Mucosa of gallbladder (tissue), 1 donor: ENCODE measurements at regions not wholly inside any gene's neighbourhood (a gene's known extent, or its start where the extent isn't known, plus 50 kb on each side); places are given as distances from the start of the nearest gene placed in this dataset.
A peak's percentile ranks its signal among the peaks of the same experiment; 100 is the strongest.
"Not testable (repeated sequence)": the region's sequence is repeated elsewhere in the genome, so short reads cannot be mapped to it uniquely, and the experiment has no call there.

Experiments used
- DNase-seq: peaks from one replicate; pipeline ENCODE4 v3.0.0-alpha.2; 2020; ENCODE audit warnings: low spot score
- donor health status: DM: no; HTN: no; CAD: no.

DNA sequence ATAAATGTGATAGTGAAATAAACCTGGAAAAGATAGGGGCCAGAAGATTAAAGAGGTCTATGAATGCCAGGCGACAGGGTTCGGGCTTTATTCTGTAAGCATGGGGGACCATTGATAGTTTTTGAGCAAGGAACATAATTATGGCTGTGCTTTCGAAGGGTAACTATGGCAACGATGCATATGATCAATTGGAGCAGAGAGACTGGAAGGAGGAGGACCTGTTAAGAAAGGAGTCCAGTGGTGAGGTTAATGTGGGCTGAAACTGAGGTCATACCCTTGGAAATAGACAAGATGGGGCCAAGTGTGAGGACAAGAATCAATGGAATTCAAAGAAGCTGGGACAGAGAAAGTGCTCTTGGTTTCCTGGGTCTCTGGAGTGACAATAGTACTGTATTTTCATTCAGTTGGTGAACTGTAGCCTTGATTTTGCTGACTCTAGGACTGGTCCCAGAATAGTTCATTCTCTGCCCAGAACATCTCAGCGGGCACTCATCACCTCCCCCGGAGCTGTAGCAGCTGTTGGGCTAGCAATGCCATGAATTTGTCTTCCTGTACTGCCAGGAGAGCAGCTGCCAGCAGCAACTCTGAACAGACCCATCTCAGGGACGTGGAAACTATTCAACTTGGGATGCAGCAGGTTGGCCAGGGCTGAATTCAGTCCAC, 108.4 kb downstream of the SRGAP2 start:
- peak; percentile 47 for DNase-seq

DNA sequence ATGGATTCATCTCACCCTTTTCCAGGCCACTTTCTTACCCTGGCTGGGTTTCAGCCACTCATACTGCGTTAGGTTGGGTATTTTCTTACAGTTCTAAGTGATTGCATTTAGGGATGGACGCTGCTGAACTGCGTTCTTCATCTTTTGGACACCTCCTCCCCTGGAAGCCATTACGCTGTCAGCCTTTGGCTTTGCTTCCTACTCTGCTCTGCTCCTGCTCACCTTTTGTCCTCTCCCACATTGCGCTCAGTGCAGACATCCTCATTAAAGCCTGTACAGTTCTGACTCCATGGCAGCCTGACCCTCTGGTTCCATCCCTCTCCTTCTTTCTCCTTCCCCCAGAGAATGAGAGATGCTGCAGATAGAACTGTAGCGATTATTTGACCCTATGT, 108.9 kb downstream of the SRGAP2 start:
- not testable (repeated sequence) for DNase-seq

- not testable (repeated sequence) for DNase-seq
Observed at GRCh38 chr1:206314951-206315636, 111.8 kb downstream of the SRGAP2 start.

- not testable (repeated sequence) for DNase-seq
Observed at GRCh38 chr1:206316901-206317300, 113.6 kb downstream of the SRGAP2 start.

DNA sequence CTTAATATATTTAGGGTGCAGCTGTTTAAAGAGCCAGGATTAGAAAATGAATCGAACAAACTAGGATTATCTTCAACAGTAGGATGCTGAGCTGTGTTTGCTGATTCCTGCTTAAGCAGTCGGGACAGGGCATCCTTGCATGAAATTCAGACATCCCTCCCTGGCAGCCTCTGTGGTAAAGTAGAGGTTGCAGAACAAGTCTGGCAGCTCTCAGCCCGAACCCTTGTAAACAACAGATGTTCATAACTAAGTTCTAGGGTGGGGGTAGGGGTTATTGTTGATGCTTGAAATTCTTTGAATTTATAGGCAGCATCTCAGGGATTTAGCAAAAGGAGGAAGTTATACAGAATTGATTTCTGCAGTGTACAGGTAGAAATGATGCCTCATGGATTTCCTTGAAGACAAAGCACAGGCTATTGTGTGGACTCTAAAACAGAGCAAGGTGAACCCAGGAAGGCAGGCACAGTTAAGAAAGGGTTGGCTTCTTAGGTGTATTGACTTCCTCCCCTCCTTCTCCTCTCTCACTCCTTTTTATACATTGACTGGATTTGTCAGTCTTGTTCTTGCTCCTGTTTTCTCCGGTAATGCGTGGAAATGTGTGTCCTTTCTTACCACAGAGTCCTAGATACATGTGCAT, 114.7 kb downstream of the SRGAP2 start:
- not testable (repeated sequence) for DNase-seq

DNA sequence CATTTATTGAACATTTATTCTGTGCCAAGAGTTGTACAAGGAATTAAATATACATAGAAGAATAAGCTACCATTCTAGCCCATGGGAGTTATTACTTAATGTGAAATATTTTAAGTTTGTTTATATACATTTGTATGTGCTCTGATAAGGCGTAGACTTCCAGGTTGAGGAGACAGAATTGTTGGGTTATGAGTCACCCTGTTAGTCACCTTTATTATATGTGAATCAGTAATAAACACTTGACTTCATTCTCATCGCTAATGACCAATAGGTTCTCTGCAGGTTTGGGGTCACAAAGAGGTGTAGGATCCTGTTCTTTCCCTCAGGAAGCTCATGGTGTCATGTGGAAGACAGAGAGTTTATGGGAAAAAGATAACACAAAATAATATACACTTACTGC, 116.9 kb downstream of the SRGAP2 start:
- DNase-seq = not testable (repeated sequence)

GRCh38 chr1:206326159-206326939, 123.0 kb downstream of the SRGAP2 start:
- not testable (repeated sequence) for DNase-seq

DNA sequence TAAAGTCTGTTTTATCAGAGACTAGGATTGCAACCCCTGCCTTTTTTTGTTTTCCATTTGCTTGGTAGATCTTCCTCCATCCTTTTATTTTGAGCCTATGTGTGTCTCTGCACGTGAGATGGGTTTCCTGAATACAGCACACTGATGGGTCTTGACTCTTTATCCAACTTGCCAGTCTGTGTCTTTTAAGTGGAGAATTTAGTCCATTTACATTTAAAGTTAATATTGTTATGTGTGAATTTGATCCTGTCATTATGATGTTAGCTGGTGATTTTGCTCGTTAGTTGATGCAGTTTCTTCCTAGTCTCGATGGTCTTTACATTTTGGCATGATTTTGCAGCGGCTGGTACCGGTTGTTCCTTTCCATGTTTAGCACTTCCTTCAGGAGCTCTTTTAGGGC, 128.3 kb downstream of the SRGAP2 start:
- not testable (repeated sequence) for DNase-seq

DNA sequence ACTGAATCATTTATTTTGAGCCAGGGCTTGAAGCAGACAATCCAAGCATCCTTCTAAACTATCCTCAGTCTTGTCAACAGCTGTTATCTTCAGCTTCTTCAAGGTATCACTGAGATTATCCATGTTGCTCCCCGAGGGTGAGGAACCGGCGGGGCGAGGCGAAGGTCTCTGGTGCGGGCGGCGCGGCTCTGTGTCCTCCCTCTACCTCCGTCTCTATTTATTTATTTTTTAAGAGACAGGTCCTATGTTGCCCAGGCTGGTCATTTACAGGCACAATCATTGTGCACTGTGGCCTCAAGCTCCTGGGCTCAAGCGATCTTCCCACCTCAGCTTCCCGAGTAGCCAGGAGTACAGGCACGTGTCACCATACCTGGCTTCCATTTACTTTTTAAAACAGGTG, 130.0 kb downstream of the SRGAP2 start:
- DNase-seq = not testable (repeated sequence)

DNA sequence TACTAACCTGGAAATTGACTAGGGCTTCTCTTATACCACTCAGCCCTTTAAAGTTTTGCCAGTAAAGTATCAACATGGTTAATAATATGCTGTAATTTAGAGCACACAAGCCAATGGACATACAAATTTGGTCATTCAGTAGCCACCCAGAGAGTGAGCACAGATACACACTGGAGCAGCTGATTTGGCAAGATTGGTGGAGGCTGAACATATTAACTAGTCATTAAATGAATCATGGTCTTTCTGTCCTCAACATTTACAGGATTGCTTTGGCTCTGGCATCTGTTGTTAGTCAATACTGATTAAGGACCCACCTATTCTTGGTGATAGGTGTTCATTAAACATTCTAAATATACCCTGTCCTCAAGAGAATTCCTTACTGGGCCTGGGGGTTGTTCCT, 130.6 kb downstream of the SRGAP2 start:
- DNase-seq = not testable (repeated sequence)

DNA sequence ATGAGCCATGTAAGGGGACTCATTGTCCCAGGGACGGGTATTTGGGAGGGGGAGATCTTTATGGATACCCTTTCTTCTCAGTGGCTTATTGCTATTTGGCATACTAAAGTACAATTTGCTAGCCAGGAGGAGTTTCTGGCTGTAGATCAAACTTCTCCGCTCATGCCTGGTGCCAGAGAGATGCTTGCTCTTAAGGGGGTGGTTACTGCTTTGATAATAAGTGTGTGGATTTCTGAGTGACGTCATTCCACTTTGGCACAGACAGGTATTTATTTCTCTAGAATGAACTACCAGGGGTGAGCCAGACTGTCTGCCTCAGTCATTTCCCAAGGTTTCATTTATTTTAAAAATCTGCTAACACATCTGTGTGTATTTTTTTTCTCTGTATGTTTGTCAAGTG, 131.1 kb downstream of the SRGAP2 start:
- DNase-seq = not testable (repeated sequence)

DNA sequence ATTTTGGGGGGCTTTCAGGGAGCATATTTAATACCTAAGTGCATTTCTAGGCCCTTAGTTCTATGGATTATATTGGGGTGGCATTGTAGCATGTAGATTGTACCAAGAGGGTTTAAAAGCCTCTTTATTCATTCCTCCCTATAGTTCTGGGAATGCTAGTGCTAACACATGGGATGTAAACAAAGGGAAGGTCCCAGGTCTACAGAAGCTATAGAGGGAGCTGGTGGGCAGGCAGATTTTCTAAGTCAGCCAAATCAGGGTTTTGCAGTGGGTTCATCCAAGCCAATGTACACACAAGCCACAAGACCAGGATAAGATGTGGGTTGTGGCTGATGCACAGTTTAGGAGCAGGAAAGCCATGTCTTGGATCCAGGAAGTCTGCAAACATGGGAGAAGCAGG, 131.8 kb downstream of the SRGAP2 start:
- DNase-seq = not testable (repeated sequence)

- DNase-seq = not testable (repeated sequence)
Observed at GRCh38 chr1:206335875-206336846, 132.8 kb downstream of the SRGAP2 start.

DNA sequence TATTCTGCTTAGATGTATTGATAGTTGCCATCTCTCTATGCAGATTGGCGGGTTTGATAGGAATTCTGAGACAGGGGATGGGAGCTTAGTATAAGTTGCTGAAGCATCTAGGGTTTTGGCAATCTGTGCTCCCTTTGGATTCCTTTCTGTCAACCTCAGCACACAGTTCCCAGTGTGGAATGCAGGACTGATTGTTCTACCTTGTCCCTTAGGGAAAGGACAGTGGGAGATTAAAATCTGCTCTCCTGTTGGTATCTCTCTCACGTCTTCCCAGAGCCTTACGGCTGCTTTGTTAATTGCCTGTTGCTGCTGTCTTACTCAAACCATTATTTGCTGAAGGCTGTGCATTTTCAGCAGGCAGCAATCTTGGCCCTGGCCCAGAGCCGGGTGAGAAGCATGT, 133.3 kb upstream of the IKBKE start:
- DNase-seq = not testable (repeated sequence)

GRCh38 chr1:206350493-206351275, 119.6 kb upstream of the IKBKE start:
- not testable (repeated sequence) for DNase-seq

DNA sequence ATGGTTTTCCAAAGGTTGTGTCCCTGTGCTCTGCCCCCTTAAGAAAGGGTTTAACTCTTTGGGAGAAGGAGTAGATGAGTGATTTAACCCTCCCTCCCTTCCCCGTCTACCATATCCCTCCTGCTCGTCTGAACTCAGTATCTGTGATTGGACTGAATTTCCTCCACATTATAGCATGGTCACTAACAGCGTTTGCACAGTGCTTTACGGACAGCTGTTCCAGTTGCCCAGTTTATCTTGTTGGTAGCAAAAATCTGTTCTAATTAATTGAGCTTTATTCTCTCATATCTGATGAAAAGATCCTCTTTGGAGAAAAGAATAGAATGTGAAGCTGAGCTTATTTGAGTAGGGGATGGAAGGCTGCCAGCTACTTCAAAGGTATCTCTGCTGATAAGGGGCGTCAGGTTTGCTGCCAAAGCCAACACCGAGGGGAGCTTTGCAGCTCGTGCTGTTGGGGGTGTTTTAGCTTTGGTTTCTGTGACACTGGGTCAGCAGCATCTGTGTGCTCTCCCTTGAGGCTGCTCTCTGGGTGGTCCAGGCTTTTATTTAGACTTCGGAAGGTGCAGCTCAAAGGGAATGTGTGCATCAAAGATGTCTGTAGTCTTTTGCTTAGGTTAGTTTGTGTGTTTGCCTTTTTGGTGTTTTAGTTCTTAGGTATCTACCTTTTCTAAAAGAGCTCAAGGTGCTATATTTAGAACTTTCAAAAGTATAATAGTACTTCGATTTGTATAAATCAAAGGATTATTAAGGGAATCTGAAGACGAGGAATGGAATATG, 118.8 kb upstream of the IKBKE start:
- DNase-seq = not testable (repeated sequence)

DNA sequence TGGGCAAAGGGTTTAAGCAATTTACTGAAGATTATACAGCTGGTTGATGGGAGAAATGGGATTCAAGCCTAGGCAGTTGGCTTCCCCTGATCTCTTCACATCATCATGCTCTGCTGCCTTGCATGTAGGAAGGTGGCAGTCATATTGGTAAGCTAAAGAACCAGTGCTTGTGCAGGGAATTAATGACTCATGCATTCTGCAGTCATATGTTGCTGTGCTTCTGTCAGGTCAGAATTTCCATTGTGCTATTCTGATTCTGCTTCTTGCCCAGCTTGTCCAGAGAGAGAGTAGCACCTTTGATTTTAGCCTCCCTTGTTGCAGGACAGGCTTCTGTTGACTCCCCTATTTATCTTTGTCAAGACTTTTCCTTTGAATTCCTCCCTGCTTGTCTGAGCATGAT, 114.0 kb upstream of the IKBKE start:
- DNase-seq = not testable (repeated sequence)

GRCh38 chr1:206357962-206358361, 112.3 kb upstream of the IKBKE start:
- not testable (repeated sequence) for DNase-seq

DNA sequence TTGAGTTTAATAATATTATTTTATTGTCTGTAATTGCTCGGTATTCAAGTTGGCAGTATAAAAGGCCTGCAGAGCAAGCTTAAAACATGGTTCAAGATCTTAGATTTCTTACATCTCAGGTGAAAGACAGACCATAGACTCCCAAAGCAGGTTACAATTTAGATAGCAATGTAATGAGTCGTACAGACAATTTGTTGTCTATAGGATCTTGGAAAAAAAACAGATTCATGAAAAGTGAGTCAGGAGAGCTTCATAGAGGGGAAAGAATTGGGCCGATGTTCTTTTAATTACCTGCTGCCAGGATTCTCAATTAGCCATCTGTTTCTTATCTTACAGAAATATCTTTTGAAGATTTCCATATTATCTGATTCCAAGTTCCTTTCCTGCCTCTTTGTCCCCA, 111.5 kb upstream of the IKBKE start:
- DNase-seq = not testable (repeated sequence)
